Lower lobe of right lung (tissue), 2 donors: ENCODE measurements at regions not wholly inside any gene's neighbourhood (a gene's known extent, or its start where the extent isn't known, plus 50 kb on each side); places are given as distances from the start of the nearest gene placed in this dataset.
"Not testable (repeated sequence)": the region's sequence is repeated elsewhere in the genome, so short reads cannot be mapped to it uniquely, and the experiment has no call there.

Source experiments
- ATAC-seq, 2 donors: fragments of 200-7000 bp; cut with Tn5 transposase; one replicate each; pipeline ENCODE4 v1.9.1; 2020 to 2022; ENCODE audit warnings: mild to moderate bottlenecking in 2 of 2, moderate library complexity in 2 of 2
- DNase-seq: peaks from one replicate; pipeline ENCODE4 v3.0.0-alpha.2; 2020
- H3K27ac ChIP-seq: fragments of 200-600 bp; one replicate; pipeline ENCODE4 v1.8.0; 2022
- H3K27me3 ChIP-seq: fragments of 200-600 bp; one replicate; pipeline ENCODE4 v1.8.0; 2022; ENCODE audit warnings: low read depth
- H3K36me3 ChIP-seq: fragments of 200-600 bp; one replicate; pipeline ENCODE4 v1.8.0; 2022; ENCODE audit warnings: mild to moderate bottlenecking
- H3K4me1 ChIP-seq: fragments of 200-600 bp; one replicate; pipeline ENCODE4 v1.8.0; 2022
- H3K4me3 ChIP-seq: fragments of 200-600 bp; one replicate; pipeline ENCODE4 v1.8.0; 2022; ENCODE audit warnings: mild to moderate bottlenecking
- H3K9me3 ChIP-seq: fragments of 200-600 bp; one replicate; pipeline ENCODE4 v1.8.0; 2022
- intact Hi-C: fragments of 100-400 bp; cut with DNase I; formaldehyde crosslinking; loops from one replicate; pipeline ENCODE4 v1.11.0; 2022
- TF ChIP-seq, protein P1 (sequence below): fragments of 200-600 bp; IDR thresholded peaks from one replicate; pipeline ENCODE4 v1.8.0; 2022; ENCODE audit warnings: antibody characterized with exemption, mild to moderate bottlenecking
- donor health status: DM: no; HTN: yes; CAD: no; lungs with severe emphysema.

- ATAC-seq (no peak), DNase-seq (no peak)
- Histone ChIP-seq H3K36me3 (no peaks in the 10 kb centered on the region), H3K27me3 (no peaks in the 10 kb centered on the region), H3K4me1 (no peaks in the 10 kb centered on the region), H3K9me3 (no peaks in the 10 kb centered on the region), H3K27ac (no peak overlapping the region), H3K4me3 (no peak overlapping the region)
- TF ChIP-seq, protein P1, sequence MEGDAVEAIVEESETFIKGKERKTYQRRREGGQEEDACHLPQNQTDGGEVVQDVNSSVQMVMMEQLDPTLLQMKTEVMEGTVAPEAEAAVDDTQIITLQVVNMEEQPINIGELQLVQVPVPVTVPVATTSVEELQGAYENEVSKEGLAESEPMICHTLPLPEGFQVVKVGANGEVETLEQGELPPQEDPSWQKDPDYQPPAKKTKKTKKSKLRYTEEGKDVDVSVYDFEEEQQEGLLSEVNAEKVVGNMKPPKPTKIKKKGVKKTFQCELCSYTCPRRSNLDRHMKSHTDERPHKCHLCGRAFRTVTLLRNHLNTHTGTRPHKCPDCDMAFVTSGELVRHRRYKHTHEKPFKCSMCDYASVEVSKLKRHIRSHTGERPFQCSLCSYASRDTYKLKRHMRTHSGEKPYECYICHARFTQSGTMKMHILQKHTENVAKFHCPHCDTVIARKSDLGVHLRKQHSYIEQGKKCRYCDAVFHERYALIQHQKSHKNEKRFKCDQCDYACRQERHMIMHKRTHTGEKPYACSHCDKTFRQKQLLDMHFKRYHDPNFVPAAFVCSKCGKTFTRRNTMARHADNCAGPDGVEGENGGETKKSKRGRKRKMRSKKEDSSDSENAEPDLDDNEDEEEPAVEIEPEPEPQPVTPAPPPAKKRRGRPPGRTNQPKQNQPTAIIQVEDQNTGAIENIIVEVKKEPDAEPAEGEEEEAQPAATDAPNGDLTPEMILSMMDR: no peak
- intact Hi-C loops: no loop called here
These were observed 151.0 kb upstream of the RSPO3 start for GRCh38 chr6:126967296-126968005.

DNA sequence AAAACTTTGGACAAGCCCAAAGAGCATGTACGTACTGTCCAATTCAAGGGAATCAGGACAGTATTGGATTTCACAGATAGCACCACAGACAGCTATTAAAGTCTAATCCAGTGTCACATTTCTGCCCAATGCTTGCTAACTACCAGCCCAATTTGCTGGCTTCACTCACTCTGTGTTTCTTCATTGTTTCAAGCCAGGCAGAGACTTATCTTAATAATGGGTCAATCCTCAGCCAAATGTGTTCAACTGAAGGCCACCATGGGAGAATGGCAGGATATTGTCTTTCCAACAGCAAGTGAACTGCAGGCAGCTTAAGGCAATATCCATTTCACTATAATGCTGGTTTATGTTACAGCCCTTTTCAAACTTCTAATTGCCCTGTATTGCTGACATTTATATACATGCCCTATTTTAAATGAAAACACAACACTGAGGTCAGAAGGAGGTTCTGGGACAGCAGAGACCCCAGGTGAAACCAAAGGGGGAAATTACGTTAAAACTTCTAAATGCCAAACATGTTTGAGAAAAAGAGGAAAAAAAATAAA lies 142.1 kb upstream of the RSPO3 start:
- H3K4me3 ChIP-seq: no peak overlapping the region
- TF ChIP-seq, protein P1: no peak
- no peaks in the 10 kb centered on the region for H3K36me3 ChIP-seq
- no peak overlapping the region for H3K27ac ChIP-seq
- ATAC-seq: no peak
- no peaks in the 10 kb centered on the region for H3K9me3 ChIP-seq
- no peaks in the 10 kb centered on the region for H3K27me3 ChIP-seq
- intact Hi-C loops: no loop called here
- H3K4me1 ChIP-seq: no peaks in the 10 kb centered on the region
- no peak for DNase-seq

DNA sequence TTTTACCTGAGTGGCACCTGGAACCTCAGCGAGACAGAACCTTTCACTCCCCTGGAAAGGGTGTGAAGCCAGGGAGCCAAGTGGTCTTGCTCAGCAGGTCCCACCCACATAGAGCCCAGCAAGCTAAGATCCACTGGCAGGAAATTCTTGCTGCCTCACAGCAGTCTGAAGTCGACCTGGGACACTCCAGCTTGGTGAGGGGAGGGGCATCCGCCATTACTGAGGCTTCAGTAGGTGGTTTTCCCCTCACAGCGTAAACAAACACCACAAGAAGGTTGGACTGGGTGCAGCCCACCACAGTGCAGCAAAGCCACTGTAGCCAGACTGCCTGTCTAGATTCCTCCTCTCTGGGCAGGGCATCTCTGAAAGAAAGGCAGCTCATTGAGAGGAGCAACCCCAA lies 134.7 kb upstream of the RSPO3 start:
- Histone ChIP-seq H3K9me3 (no peaks in the 10 kb centered on the region), H3K27ac (no peak overlapping the region)
- TF ChIP-seq, protein P1: no peak

DNA sequence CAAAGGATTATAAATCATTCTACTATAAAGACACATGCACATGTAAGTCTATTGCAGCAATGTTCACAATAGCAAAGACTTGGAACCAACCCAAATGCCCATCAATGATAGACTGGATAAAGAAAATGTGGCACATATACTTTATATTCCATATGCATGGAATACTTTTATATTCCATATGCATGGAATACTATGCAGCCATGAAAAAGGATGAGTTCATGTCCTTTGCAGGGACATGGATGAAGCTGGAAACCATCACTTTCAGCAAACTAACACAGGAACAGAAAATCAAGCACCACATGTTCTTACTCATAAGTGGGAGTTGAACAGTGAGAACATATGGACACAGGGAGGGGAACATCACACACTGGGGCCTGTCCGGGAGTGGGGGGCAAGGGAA lies 130.3 kb upstream of the RSPO3 start:
- H3K4me1 ChIP-seq, intact Hi-C loops, H3K27me3 ChIP-seq, H3K9me3 ChIP-seq, H3K27ac ChIP-seq, H3K4me3 ChIP-seq, H3K36me3 ChIP-seq, ATAC-seq, DNase-seq: not testable (repeated sequence)

More for the DNA sequence above, 134.7 kb upstream of the RSPO3 start:
- Histone ChIP-seq H3K4me3 (no peak overlapping the region), H3K27me3 (no peaks in the 10 kb centered on the region), H3K36me3 (no peaks in the 10 kb centered on the region), H3K4me1 (no peaks in the 10 kb centered on the region)
- DNase-seq (no peak), ATAC-seq (no peak)
- intact Hi-C loops: no loop called here

GRCh38 chr6:127000631-127001030 lies 117.8 kb upstream of the RSPO3 start:
- Histone ChIP-seq H3K4me1 (no peaks in the 10 kb centered on the region), H3K27ac (no peak overlapping the region), H3K27me3 (no peaks in the 10 kb centered on the region), H3K9me3 (no peaks in the 10 kb centered on the region), H3K36me3 (no peaks in the 10 kb centered on the region), H3K4me3 (no peak overlapping the region)
- no peak for ATAC-seq
- no peak for DNase-seq
- TF ChIP-seq, protein P1: no peak
- intact Hi-C loops: no loop called here

- H3K36me3 ChIP-seq: no peaks in the 10 kb centered on the region
- ATAC-seq: no peak
- intact Hi-C loops: no loop called here
These were observed 104.6 kb upstream of the RSPO3 start for GRCh38 chr6:127013865-127014264.

More at GRCh38 chr6:127013865-127014264, 104.6 kb upstream of the RSPO3 start:
- no peak overlapping the region for H3K4me3 ChIP-seq
- no peaks in the 10 kb centered on the region for H3K4me1 ChIP-seq
- no peaks in the 10 kb centered on the region for H3K9me3 ChIP-seq
- TF ChIP-seq, protein P1: no peak
- no peaks in the 10 kb centered on the region for H3K27me3 ChIP-seq
- no peak for DNase-seq
- H3K27ac ChIP-seq: no peak overlapping the region
